MCF 10A (cell line): ENCODE measurements at regions not wholly inside any gene's neighbourhood (a gene's known extent, or its start where the extent isn't known, plus 50 kb on each side); places are given as distances from the start of the nearest gene placed in this dataset.
"Not testable (repeated sequence)": the region's sequence is repeated elsewhere in the genome, so short reads cannot be mapped to it uniquely, and the experiment has no call there.

Experiments
- BruUV-seq: library from RNA; stranded (reverse); fragments of 400-500 nt; replicated peaks from 2 replicates; lab custom pipeline; 2021; lab: Mats Ljungman, UMichigan
- CTCF ChIA-PET: fragments of 300-600 bp; sonication (Branson Sonifier 250); formaldehyde crosslinking; extraction: SDS; loops from one replicate; lab custom pipeline; 2021; ENCODE audit warnings: antibody characterized with exemption, inconsistent platforms; lab: Yijun Ruan, JAX
- POLR2A ChIA-PET: fragments of 300-600, 350-650 bp; sonication (Branson Sonifier 250); formaldehyde crosslinking; extraction: SDS; loops from one replicate; lab custom pipeline; 2020; ENCODE audit warnings: antibody characterized with exemption, inconsistent platforms; lab: Yijun Ruan, JAX
- DNase-seq: peaks from one replicate; pipeline ENCODE4 v3.0.0-alpha.2; 2018; ENCODE audit not compliant: unreplicated experiment
- H3K27ac Mint-ChIP-seq: one replicate; pipeline ENCODE4 v1.8.0; 2022; ENCODE audit warnings: mild to moderate bottlenecking, low read depth, mixed read lengths; ENCODE audit not compliant: unreplicated experiment
- H3K27me3 Mint-ChIP-seq: one replicate; pipeline ENCODE4 v1.8.0; 2022; ENCODE audit warnings: mixed read lengths; ENCODE audit not compliant: insufficient read depth, unreplicated experiment
- H3K36me3 Mint-ChIP-seq: one replicate; pipeline ENCODE4 v1.8.0; 2022; ENCODE audit warnings: mild to moderate bottlenecking, moderate library complexity, mixed read lengths; ENCODE audit not compliant: insufficient read depth, unreplicated experiment
- H3K4me1 Mint-ChIP-seq: one replicate; pipeline ENCODE4 v1.8.0; 2022; ENCODE audit warnings: mixed read lengths; ENCODE audit not compliant: insufficient read depth, unreplicated experiment
- H3K4me3 Mint-ChIP-seq: one replicate; pipeline ENCODE4 v1.8.0; 2022; ENCODE audit warnings: mild to moderate bottlenecking, moderate library complexity, mixed read lengths; ENCODE audit not compliant: unreplicated experiment
- H3K9me3 Mint-ChIP-seq: one replicate; pipeline ENCODE4 v1.8.0; 2022; ENCODE audit warnings: mixed read lengths; ENCODE audit not compliant: unreplicated experiment
- intact Hi-C: fragments of 100-400 bp; cut with micrococcal nuclease; formaldehyde crosslinking; loops from 2 replicates; pipeline ENCODE4 v1.14.1; 2022
- TF ChIP-seq, protein P1 (sequence below): fragments of 200-600 bp; IDR thresholded peaks from one replicate; pipeline ENCODE4 v1.8.0; 2022; ENCODE audit warnings: antibody characterized with exemption, mild to moderate bottlenecking; ENCODE audit not compliant: unreplicated experiment

DNA sequence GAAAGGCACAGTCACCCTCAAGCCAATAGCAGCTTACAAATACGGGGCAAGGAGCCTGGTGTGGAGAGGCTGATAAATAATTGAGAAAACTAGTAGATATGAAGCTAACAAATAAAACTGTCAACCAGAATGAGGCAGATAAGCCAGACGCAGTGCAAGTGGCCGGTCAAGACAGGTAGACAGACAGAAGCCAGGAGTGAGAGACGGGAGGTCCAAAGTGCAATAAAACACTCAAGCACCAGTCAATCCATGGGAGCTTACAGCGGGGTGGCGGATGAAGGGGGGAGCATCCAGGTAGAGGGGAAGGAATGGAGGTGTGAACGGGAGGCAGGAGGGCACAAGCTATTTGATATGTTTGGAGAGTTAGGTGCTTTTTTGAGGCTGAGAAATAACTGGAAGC lies 193.1 kb downstream of the FOXD4L6 start:
- TF ChIP-seq, protein P1, sequence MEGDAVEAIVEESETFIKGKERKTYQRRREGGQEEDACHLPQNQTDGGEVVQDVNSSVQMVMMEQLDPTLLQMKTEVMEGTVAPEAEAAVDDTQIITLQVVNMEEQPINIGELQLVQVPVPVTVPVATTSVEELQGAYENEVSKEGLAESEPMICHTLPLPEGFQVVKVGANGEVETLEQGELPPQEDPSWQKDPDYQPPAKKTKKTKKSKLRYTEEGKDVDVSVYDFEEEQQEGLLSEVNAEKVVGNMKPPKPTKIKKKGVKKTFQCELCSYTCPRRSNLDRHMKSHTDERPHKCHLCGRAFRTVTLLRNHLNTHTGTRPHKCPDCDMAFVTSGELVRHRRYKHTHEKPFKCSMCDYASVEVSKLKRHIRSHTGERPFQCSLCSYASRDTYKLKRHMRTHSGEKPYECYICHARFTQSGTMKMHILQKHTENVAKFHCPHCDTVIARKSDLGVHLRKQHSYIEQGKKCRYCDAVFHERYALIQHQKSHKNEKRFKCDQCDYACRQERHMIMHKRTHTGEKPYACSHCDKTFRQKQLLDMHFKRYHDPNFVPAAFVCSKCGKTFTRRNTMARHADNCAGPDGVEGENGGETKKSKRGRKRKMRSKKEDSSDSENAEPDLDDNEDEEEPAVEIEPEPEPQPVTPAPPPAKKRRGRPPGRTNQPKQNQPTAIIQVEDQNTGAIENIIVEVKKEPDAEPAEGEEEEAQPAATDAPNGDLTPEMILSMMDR = no peak
- DNase-seq = no peak
- POLR2A ChIA-PET = no interaction called here
- Mint-ChIP-seq H3K36me3 (no peaks in the 10 kb centered on the region), H3K27me3 (no peaks in the 10 kb centered on the region), H3K4me3 (no peak overlapping the region), H3K9me3 (peaks cover 7% of the 10 kb centered on the region), H3K27ac (no peak overlapping the region), H3K4me1 (no peaks in the 10 kb centered on the region)
- BruUV-seq = no TSS peak
- CTCF ChIA-PET = interaction anchor here (0.6 kb wide), 1 partner anchor 21 kb away, joined by 3 read pairs; no protein-coding TSS in a partner anchor
- intact Hi-C loops = no loop called here

DNA sequence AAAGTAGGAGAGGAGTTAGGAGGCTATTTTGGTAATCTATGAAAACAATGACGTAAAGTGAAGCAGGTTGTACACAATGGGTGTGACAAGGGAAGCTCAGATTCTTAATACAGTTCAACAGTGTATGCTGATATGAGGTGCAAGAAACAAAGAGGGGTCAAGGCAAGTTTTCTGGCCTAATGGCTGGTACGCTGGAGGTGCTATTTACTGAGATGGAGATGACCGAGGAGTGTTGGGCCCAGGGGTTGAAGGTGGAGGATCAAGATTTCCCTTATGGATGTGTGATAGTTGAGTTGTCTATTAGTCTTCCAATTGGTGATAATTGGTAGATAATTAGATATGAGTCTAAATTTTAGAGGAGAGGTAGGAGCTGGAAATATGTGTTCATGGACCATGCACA lies 194.0 kb downstream of the FOXD4L6 start:
- H3K4me3 Mint-ChIP-seq, intact Hi-C loops, H3K27ac Mint-ChIP-seq, POLR2A ChIA-PET, H3K36me3 Mint-ChIP-seq, BruUV-seq, DNase-seq, H3K4me1 Mint-ChIP-seq, H3K9me3 Mint-ChIP-seq, H3K27me3 Mint-ChIP-seq: not testable (repeated sequence)
- CTCF ChIA-PET = interaction anchor here (0.6 kb wide), 1 partner anchor 22 kb away, joined by 3 read pairs; no protein-coding TSS in a partner anchor

DNA sequence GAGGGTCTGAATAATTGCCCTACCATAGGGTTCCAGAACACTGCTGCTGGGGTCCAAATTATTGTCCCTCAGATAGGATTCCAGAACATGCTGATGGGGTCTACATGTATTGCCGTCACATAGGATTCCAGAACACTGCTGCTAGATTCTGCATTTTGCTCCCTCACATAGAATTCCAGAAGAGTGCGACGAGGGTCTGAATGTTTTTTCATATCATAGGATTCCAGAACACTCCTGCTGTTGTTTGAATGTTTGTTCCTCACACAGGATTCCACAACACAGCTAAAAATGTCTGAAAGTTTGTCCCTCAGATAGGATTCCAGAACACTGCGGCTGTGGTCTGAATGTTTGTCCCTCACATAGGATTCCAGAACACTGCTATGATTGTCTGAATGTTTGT lies 198.1 kb downstream of the FOXD4L6 start:
- BruUV-seq, DNase-seq, H3K27ac Mint-ChIP-seq, H3K27me3 Mint-ChIP-seq, H3K4me3 Mint-ChIP-seq, H3K36me3 Mint-ChIP-seq, POLR2A ChIA-PET, H3K4me1 Mint-ChIP-seq, intact Hi-C loops, CTCF ChIA-PET: not testable (repeated sequence)
- H3K9me3 Mint-ChIP-seq = peaks cover 21% of the 10 kb centered on the region

DNA sequence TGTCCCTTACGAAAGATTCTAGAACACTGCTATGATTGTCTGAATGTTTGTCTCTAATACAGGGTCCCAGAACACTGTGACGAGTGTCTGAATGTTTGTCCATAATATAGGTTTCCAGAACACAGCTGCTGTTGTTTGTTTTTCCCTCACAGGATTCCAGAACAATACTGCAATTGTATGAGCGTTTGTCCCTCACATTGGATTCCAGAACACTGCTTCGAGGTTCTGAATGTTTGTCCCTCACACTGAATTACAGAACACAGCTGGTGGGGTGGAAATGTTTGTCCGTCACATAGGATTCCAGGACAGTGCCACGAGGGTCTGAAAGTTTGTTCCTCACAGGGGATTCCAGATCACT lies 199.0 kb downstream of the FOXD4L6 start:
- H3K4me3 Mint-ChIP-seq, BruUV-seq, CTCF ChIA-PET, POLR2A ChIA-PET, H3K27ac Mint-ChIP-seq, intact Hi-C loops, DNase-seq, H3K4me1 Mint-ChIP-seq, H3K36me3 Mint-ChIP-seq, H3K27me3 Mint-ChIP-seq: not testable (repeated sequence)
- H3K9me3 Mint-ChIP-seq = peaks cover 21% of the 10 kb centered on the region

DNA sequence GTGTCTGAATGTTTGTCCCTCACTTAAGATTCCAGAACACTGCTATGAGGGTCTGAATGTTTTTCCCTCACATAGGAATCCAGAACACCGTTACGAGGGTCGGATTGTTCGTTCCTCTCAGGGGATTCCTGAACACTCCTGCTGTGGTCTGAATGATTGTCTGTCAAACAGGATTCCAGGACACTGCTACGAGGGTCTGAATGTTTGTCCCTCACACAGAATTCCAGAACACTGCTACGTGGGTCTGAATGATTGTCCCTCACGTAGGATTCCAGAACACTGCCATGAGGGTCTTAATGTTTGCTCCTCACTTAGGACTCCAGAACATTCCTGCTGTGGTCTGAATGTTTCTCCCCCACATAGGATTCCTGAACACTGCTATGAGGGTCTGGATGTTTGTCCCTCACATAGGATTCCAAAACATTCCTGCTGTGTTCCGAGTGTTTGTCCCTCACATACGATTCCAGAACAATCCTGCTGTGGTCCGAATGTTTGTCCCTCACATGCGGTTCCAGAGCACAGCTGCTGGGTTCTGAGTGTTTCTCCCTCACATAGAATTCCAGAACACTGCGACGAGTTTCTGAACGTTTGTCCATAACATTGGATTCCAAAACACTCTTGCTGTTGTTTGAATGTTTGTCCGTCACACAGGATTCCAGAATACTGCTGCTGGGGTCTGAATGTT lies 199.5 kb downstream of the FOXD4L6 start:
- Mint-ChIP-seq H3K9me3 (peaks cover 26% of the 10 kb centered on the region), H3K27me3 (no peaks in the 10 kb centered on the region), H3K36me3 (no peaks in the 10 kb centered on the region), H3K4me1 (no peaks in the 10 kb centered on the region), H3K4me3 (no peak overlapping the region), H3K27ac (no peak overlapping the region)
- ChIA-PET POLR2A (no interaction called here), CTCF (no interaction called here)
- no TSS peak for BruUV-seq
- no peak for DNase-seq
- intact Hi-C loops = no loop called here
- TF ChIP-seq, protein P1 = no peak
